Amniotic epithelial cell (primary cell): ENCODE measurements at regions not wholly inside any gene's neighbourhood (a gene's known extent, or its start where the extent isn't known, plus 50 kb on each side); places are given as distances from the start of the nearest gene placed in this dataset.
"Not testable (repeated sequence)": the region's sequence is repeated elsewhere in the genome, so short reads cannot be mapped to it uniquely, and the experiment has no call there.

Experiments
- DNase-seq: peaks from one replicate; pipeline ENCODE4 v3.0.0-alpha.2; 2010; ENCODE audit warnings: low read depth

DNA sequence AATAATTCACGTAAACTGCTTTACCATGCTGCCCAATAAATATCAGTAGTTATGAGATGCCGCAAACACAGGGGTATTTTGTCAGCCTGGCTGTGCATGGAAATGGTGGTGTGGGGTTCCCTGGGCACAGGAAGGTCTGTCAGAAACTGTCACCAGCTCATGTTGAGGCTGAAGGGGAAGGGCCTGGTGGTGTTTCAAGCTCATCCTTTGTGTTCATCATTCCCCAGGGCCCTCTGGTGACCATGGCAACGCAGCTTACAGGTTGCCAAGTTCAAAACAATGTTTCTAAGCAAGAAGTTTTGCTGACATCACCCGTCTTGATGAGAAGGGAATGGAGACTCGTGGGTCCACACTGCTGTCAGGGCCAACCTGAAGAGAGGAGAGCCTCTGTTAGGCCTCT, 348.9 kb upstream of the C16orf82 start:
- DNase-seq, result no peak

DNA sequence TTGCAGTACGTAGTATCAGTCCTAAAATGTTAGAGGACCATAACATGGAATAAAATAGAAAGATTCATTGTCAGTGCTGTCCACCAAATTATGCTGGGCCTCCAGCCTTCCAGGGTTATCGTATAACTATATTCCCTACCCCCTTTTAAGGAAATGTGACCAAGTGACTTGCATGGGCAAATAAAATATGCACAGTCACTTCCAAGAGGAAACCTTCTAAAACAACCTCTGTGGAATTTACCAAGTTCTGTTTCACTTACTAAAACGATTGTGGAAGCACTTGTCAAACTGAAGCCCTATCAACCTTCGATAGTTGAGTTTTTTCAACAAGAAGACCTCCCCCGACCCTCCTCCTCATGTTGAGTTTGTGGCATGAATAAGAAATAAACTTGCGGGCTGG, 345.4 kb upstream of the C16orf82 start:
- DNase-seq, result no peak

GRCh38 chr16:26721957-26722356, 344.8 kb upstream of the C16orf82 start:
- not testable (repeated sequence) for DNase-seq

DNA sequence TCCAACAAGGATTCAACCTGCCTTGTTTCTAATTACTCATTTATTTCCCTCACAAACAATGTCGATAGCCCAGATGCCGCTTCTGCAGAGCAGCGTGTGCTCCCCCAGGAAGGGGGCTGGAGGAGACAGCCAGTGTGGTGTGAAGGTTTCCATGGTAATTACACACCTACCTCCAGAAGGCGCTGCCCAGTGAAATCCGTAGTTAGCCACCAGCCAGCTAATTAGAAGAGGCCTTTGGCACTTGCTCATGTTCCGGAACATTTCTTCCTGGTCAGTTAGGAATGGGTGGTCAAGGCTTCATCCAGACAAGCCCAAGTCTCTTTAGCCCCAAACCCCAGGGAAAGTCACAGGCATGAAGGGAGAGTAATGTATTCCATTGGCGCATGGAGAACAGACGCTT, 342.5 kb upstream of the C16orf82 start:
- no peak for DNase-seq

GRCh38 chr16:26727848-26728247, 338.9 kb upstream of the C16orf82 start:
- DNase-seq, result no peak

DNA sequence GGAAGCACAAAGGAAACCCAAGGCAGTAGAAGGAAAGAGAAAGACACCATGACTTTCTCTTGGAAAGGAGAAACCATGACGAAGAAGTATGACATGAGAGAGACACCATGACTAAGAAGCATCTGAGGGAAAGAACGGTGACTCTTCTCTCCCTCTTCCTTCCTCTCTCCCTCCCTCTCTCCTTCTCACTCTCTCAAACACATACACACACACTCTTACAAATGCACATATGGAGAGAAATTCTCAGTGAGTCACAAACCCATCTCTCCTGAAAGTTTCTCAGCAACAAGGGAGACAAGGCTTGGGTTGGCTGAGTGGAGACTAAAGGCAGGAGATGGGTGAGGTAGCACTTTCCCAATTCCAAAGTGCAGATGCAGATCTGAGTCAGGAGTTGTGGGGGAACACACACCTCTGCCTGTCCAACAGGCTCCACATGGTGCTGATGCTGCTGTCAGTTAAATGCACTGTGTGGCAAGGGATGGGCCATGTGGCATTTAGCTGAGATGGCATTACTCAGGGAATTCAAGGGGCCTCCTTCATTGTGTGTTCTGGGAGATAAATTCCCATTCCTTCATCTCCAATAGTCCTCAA, 336.7 kb upstream of the C16orf82 start:
- DNase-seq, result no peak

GRCh38 chr16:26731729-26732128, 335.0 kb upstream of the C16orf82 start:
- no peak for DNase-seq

- DNase-seq, result no peak
Observed at GRCh38 chr16:26733710-26734109, 333.0 kb upstream of the C16orf82 start.

DNA sequence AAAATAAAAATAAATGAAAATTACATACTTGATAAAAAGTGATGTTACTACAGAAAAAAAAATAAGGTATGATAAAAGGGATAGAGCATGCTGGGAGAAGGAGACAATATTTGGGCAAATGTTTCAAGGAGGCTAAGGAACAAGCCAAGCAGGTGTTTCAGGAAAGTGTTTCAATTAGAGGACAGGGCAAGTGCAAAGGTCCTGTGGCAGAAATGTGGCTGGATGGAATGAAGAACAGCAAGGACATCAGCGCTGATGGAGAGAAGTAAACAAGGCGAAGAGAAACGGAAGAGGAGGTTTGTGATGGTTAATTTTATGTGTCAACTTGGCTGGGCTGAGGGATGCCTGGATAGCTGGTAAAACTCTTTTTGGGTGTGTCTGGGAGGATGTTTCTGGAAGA, 331.2 kb upstream of the C16orf82 start:
- DNase-seq, result no peak

GRCh38 chr16:26736084-26736483, 330.6 kb upstream of the C16orf82 start:
- DNase-seq, result no peak

DNA sequence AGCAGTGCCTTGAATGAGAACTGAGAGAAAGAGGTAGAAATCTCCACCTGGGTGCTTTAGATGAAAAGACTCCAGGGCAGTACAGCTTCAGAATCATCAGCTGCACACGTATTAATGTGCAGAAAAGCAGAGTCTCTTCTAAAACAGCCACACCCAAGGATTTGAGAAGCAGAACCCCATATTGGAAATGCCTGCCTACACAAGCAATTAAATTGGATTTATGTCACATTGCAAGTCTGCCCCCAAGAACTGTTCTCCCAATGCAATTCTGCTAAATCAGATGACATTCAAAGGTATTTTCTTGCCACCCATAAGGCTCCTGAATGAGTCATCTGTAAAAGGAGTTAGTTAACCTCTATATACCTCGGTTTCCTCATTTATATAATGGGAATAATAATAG, 326.0 kb upstream of the C16orf82 start:
- no peak for DNase-seq

GRCh38 chr16:26742040-26742439, 324.7 kb upstream of the C16orf82 start:
- DNase-seq, result no peak

DNA sequence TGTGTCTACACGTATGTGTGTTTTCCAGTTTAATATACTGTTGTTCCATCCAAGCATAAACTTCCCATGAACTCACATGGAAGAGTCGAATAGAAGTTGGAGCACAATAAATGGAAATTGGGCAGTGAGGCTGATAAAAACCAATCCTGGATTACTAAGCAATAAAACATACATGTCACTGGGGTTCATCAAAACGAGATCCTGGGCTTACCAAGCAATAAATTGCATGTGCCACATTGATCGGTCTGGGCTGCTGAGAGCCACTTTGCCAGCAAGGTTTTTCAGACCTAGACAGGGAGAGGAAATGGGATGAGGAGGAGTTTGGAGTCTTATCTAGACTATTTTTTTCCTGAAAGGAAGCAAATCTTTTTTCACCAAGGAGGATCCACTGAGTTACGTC, 322.3 kb upstream of the C16orf82 start:
- no peak for DNase-seq

DNA sequence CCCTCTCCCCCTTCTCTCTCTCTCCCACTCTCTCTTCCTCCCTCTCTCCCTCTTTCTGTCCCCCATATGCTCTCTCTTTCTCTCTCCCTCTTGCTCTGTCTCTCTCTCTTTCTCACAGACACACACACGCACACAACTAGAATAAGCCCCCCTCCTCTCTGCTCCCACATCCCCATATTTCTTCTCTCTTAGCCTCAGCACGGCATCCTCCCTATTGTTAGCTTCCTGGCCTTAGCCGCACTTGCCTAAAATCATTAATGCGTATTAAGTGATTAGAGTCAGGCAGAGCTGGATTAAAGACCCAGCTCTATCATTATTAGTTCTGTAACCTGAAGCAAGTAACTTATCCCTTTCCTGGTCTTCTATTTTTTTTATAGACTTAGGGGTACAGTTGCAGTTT, 319.0 kb upstream of the C16orf82 start:
- DNase-seq, result no peak

DNA sequence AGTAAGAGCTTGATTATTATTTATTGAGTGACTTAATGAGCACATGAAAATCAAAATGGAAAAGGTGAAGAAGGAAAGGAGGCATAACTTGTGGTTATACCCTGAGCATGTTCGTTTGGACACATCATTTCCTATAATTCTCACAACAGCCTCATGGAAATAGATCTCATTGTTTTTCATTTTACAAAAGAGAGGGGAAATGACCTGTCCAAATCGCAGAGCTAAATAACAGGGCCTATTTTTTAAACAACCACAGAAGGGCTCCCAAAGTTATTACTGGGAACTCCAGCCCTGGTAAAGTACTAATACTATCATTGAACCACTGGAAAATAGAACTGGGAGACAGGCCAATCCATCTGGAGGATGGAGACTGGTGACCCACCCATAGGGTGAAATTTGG, 317.7 kb upstream of the C16orf82 start:
- no peak for DNase-seq

- DNase-seq, result no peak
Observed at GRCh38 chr16:26752166-26752565, 314.6 kb upstream of the C16orf82 start.

DNA sequence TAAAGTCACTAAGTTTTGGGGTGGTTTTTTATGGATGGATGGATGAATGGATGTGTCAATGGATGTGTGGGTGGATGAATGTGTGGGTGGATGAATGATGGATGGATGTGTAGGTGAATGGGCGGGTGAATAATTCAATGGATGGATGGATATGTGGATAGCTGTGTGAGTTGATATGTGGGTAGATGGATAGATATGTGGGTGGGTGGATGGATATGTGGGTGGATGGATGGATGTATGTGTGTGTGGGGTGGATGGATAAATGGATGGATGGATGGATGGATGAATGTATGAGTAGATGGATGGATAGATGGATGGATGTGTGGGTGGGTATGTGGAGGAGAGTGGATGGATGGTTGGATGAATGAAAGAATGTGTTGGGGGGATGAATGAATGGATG, 310.1 kb upstream of the C16orf82 start:
- no peak for DNase-seq

GRCh38 chr16:26762594-26762993, 304.1 kb upstream of the C16orf82 start:
- no peak for DNase-seq

DNA sequence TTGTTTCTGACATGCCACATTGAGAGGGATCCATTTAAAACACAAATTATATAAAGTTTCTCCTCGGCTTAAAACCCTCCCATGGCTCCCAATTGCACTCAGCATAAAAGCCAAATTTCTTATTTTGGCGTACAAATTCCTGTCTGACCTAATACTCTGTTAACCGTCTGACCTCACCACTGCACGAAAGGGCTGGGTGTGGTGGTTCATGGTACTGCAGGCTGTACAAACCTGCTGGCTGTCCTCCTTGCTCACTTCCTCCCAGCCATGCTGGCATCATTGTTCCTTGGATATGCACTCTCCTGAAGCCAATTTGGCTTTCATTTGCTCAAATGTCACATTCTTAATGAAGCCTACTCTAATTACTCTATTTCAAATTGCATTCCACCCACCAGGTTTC, 301.6 kb upstream of the C16orf82 start:
- DNase-seq, result no peak

DNA sequence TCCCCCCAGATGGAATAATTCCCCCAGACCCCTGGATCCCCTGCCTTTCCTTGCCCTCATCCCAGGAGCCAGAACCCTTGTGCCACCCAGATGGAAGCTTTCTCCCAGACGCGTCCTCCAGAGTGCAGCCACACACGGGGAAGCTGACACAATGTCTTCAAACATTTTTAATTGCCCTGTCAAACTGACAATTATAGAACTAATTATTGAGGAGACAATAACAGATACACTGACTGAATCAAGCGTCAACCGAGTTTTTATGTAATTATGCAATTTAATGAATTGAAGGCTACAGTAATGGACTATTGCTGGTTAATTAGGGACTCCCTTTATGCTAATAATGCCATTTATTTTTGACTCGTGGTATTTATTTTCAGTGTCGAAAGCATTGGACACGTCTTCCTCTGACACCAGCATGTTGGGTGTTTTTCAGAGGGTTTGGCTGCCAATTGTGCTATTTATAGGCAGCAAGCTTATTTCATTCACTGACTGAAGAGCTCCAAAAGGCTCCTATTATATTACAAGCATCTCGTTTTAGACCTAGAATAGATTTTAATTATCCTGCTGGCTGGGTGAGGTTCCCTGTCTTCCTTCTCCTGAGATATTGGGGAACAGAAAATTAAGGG, 298.2 kb upstream of the C16orf82 start:
- DNase-seq, result no peak

DNA sequence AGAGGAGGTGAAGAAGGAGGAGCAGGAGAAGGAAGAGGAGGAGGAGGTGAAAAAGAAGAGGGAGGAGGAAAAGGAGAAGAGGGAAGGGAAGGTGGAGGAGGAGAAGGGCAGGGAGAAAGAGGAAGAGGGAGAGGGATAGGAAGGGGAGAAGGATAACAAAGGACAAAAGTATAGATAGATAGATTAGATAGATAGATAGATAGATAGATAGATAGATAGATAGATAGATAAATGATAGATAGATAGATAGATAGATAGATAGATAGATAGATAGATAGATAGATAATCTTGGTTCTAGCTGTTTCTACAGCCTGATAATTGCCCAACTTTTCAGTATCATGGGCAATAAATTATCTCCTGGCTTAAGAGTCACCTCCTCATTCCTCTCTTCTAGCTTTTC, 296.2 kb upstream of the C16orf82 start:
- no peak for DNase-seq

GRCh38 chr16:26772503-26772902, 294.2 kb upstream of the C16orf82 start:
- no peak for DNase-seq

DNA sequence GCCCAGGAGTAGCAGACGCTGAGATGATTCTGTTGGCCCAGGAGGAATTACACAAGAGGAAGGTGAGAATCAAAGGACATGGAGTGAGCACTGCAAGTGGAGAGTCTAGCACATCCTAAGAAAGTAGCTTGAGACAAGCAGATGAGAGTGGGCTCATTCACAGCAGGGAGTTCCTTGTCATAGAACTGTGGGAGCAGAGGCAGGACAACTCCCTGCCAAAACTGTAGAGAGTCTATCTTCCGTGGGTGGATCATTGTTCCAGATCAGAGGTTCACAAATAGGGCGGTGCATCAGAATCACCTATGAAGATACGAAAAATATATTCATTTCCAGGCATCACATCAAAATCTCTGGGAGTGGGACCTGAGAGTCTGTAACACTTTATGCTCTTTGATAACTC, 288.9 kb upstream of the C16orf82 start:
- DNase-seq, result no peak

DNA sequence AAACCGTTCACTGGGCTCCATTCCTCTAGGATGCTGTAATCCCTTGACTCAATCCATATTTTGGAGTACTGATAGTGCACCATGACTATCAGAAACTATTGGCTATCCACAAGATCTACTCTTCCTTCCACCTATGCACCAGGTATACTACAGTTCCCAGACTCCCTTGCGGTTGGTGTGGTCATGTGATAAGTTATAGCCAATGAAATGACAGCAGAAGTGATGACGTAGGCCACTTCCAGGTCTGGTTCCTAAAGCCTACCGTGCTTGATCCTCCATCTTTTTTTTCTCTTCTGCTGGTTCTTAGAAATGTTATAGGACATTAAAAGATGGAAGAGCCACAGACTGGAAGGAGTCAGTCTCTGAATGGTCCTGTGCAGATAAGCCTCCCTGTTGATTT, 278.8 kb upstream of the C16orf82 start:
- DNase-seq, result no peak
